ENCODE measurements at regions not wholly inside any gene's neighbourhood (a gene's known extent, or its start where the extent isn't known, plus 50 kb on each side); places are given as distances from the start of the nearest gene placed in this dataset.
"Not testable (repeated sequence)": the region's sequence is repeated elsewhere in the genome, so short reads cannot be mapped to it uniquely, and the experiment has no call there.

DNA sequence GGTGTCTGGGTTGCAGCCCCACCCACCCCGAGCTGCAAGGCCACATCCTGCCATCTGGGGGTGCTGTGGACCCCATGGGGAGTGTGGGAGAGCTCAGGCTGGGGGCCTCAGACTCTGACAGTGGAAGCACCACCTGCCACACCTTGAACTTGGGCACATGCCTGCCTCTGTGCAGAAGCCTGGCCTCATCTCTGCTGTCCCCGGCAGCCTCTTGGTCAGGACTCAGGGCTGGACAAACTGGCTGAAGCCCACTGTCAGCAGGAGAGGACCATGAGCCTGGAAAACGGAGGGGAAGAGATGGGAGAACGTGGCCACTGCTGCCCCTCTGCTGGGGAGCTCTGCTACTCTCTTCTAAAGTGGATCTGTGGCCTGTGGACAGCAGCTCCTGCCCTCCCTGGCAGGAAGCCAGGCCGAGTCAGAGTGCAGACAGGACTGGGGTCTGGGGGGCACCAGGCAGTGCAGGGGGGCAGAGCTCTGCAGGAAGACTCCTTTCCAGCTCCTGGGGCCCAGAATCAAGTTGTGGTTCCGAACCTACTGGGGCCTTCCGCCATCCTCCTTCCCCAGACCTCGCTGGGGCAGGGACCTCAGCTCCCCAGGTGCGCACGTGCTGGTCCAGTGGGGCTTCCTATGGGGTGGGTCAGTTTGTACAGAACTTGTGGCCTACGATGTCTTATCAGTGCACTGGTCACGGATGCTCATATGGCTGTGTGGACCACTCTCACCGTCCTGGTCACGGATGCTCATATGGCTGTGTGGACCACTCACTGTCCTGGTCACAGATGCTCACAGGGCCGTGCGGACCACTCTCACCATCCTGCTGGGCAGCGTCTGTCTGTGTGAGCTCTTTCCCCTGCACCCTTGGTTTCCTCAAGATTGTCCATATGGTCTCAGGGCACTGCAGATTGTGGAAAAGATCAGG is 207.7 kb downstream of the LAT start:
- FAIRE-seq (no peak), ATAC-seq (peak; percentile 58), DNase-seq (ENCODE audit: low read depth, low spot score) (no peak)
- Histone ChIP-seq H4K20me1 (ENCODE audit: control insufficient read depth, insufficient read depth) (no peaks in the 10 kb centered on the region), H2AFZ (ENCODE audit: control insufficient read depth, low read depth, low read length) (no peak overlapping the region), H3K9ac (ENCODE audit: control insufficient read depth, insufficient read depth, low read length) (no peak overlapping the region), H3K4me1 (ENCODE audit: control insufficient read depth, insufficient read depth, low read length) (no peaks in the 10 kb centered on the region), H3K36me3 (ENCODE audit: control insufficient read depth in 2 of 2, insufficient read depth in 2 of 2, low read length in 1 of 2) (no peaks in the 10 kb centered on the region), H3K4me3 (no peak overlapping the region), H3K27me3 (replicated peaks in 1 of 2; ENCODE audit: control insufficient read depth in 2 of 2, insufficient read depth in 2 of 2, low read length in 1 of 2) (no peaks in the 10 kb centered on the region), H3K79me2 (ENCODE audit: control insufficient read depth, insufficient read depth, low read length) (no peaks in the 10 kb centered on the region), H3K9me3 (replicated peaks; ENCODE audit: control insufficient read depth, insufficient read depth, low read length) (no peaks in the 10 kb centered on the region), H3K27ac (ENCODE audit: control insufficient read depth, insufficient read depth) (no peak overlapping the region), H3K4me2 (ENCODE audit: control insufficient read depth, insufficient read depth) (no peak overlapping the region)
- WGBS (ENCODE audit: insufficient coverage, insufficient replicate concordance, low lambda C conversion rate, missing lambda C conversion rate): 62% methylated on average over 17 of the region's 17 CpGs
- TF ChIP-seq RCOR1 (conservative IDR thresholded peaks at IDR 0.05; ENCODE audit: low read depth, low read length): no peak
- TF ChIP-seq, protein P1, sequence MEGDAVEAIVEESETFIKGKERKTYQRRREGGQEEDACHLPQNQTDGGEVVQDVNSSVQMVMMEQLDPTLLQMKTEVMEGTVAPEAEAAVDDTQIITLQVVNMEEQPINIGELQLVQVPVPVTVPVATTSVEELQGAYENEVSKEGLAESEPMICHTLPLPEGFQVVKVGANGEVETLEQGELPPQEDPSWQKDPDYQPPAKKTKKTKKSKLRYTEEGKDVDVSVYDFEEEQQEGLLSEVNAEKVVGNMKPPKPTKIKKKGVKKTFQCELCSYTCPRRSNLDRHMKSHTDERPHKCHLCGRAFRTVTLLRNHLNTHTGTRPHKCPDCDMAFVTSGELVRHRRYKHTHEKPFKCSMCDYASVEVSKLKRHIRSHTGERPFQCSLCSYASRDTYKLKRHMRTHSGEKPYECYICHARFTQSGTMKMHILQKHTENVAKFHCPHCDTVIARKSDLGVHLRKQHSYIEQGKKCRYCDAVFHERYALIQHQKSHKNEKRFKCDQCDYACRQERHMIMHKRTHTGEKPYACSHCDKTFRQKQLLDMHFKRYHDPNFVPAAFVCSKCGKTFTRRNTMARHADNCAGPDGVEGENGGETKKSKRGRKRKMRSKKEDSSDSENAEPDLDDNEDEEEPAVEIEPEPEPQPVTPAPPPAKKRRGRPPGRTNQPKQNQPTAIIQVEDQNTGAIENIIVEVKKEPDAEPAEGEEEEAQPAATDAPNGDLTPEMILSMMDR (IDR thresholded peaks at IDR 0.05 in 2 of 3, conservative IDR thresholded peaks at IDR 0.05 in 1 of 3; ENCODE audit: control insufficient read depth in 2 of 3, extremely low read depth in 1 of 3, insufficient read depth in 1 of 3, low read depth in 3 of 3, low read length in 3 of 3): peak; percentile 3 to 25 (median 17); a peak in 2 of 6 replicates
- POLR2A ChIA-PET: no interaction called here
- CTCF ChIA-PET: no interaction called here
- in situ Hi-C loops (cut with MboI) (no loop called here), intact Hi-C loops (cut with micrococcal nuclease; ENCODE audit: unreplicated experiment) (no loop called here)
- SMC1A ChIA-PET (ENCODE audit: uncharacterized antibody, unreplicated experiment): no interaction called here
- RAD21 ChIA-PET (ENCODE audit: unreplicated experiment): interaction anchor here (1.0 kb wide), 1 partner anchor 826 kb away, joined by 5 read pairs; no protein-coding TSS in a partner anchor
- BruUV-seq (replicated peaks): no TSS peak

DNA sequence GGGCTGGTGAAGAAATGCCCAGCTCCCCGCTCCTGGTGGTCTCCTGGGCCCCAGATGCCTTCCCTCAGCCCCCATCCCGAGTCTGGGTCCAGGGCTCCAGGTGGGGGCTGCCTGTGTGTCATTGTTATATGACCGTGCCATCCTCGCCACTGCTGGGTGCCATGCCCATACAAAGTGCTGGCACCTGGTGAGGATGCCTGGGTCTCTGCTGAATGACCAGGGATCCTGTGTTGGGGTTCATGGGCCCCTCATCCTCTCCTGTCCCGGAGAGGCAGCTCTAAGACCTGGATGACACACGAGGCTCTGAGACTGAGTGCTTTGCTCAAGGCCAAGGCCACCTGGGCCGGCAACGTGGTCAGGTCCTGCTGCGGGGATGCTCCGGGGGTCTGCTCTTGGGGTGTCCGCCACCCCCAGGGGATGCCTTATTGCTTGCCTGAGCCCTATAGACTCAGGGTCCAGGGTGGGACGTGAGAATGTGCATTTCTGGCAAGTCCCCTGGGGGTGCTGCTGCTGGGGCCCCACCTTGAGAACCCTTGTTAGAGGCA is 206.9 kb downstream of the LAT start:
- POLR2A ChIA-PET; H3K4me3 ChIP-seq; H3K9me3 ChIP-seq (replicated peaks; ENCODE audit: control insufficient read depth, insufficient read depth, low read length); DNase-seq (ENCODE audit: low read depth, low spot score); ATAC-seq; H3K27ac ChIP-seq (ENCODE audit: control insufficient read depth, insufficient read depth); FAIRE-seq; H3K4me1 ChIP-seq (ENCODE audit: control insufficient read depth, insufficient read depth, low read length); H3K36me3 ChIP-seq (ENCODE audit: control insufficient read depth in 2 of 2, insufficient read depth in 2 of 2, low read length in 1 of 2); RAD21 ChIA-PET (ENCODE audit: unreplicated experiment); BruUV-seq (replicated peaks); in situ Hi-C loops (cut with MboI); H3K4me2 ChIP-seq (ENCODE audit: control insufficient read depth, insufficient read depth); H3K9ac ChIP-seq (ENCODE audit: control insufficient read depth, insufficient read depth, low read length); H2AFZ ChIP-seq (ENCODE audit: control insufficient read depth, low read depth, low read length); H4K20me1 ChIP-seq (ENCODE audit: control insufficient read depth, insufficient read depth); CTCF ChIA-PET; H3K79me2 ChIP-seq (ENCODE audit: control insufficient read depth, insufficient read depth, low read length); SMC1A ChIA-PET (ENCODE audit: uncharacterized antibody, unreplicated experiment); intact Hi-C loops (cut with micrococcal nuclease; ENCODE audit: unreplicated experiment); H3K27me3 ChIP-seq (replicated peaks in 1 of 2; ENCODE audit: control insufficient read depth in 2 of 2, insufficient read depth in 2 of 2, low read length in 1 of 2): not testable (repeated sequence)
- WGBS (ENCODE audit: insufficient coverage, insufficient replicate concordance, low lambda C conversion rate, missing lambda C conversion rate): 64% methylated on average over 12 of the region's 12 CpGs

DNA sequence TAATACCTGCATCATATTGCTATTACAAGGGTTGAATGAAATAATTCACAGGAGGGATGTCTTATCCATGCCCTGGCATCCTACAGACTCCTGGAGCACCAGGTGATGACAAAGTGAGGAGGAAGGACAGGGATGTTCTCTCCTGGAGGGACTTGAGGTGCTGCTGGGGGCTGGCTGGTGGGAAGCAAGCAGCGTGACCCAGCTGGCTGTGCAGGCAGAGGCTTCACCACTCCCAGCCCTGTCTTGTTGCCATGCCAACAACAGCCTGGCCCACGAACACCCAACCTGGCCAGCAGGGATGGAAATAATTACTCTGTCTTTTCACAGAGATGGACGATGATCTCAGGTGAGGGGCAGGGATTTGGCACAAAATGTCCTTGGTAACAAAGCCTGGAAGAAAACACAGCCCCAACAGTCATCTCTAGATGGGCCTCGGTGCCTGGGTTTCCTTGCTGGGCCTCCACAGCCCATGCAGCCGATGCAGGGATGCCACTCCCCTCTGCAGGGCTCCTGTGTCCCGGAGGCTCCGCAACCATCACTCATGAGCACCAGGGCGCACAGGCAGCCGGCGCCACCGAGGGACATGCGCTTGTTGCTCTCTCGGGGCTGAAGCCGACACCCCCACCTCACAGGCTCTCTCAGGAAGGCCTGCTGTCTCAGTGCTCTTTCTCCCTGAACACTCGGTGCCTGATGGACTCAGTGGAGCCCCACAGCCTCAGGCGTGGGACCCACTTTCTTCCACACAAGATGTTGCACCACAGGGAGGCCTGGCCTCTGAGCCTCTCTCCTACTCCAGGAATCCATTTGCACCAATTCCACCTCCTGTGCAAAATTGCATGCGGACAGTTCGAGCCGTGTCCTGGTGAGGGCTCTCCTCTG is 205.9 kb downstream of the LAT start:
- in situ Hi-C loops (cut with MboI); H3K4me3 ChIP-seq; DNase-seq (ENCODE audit: low read depth, low spot score); H3K79me2 ChIP-seq (ENCODE audit: control insufficient read depth, insufficient read depth, low read length); SMC1A ChIA-PET (ENCODE audit: uncharacterized antibody, unreplicated experiment); FAIRE-seq; RAD21 ChIA-PET (ENCODE audit: unreplicated experiment); ATAC-seq; H4K20me1 ChIP-seq (ENCODE audit: control insufficient read depth, insufficient read depth); POLR2A ChIA-PET; H3K9me3 ChIP-seq (replicated peaks; ENCODE audit: control insufficient read depth, insufficient read depth, low read length); CTCF ChIA-PET; H2AFZ ChIP-seq (ENCODE audit: control insufficient read depth, low read depth, low read length); H3K27ac ChIP-seq (ENCODE audit: control insufficient read depth, insufficient read depth); H3K9ac ChIP-seq (ENCODE audit: control insufficient read depth, insufficient read depth, low read length); H3K36me3 ChIP-seq (ENCODE audit: control insufficient read depth in 2 of 2, insufficient read depth in 2 of 2, low read length in 1 of 2); H3K4me2 ChIP-seq (ENCODE audit: control insufficient read depth, insufficient read depth); intact Hi-C loops (cut with micrococcal nuclease; ENCODE audit: unreplicated experiment); BruUV-seq (replicated peaks); H3K27me3 ChIP-seq (replicated peaks in 1 of 2; ENCODE audit: control insufficient read depth in 2 of 2, insufficient read depth in 2 of 2, low read length in 1 of 2); H3K4me1 ChIP-seq (ENCODE audit: control insufficient read depth, insufficient read depth, low read length): not testable (repeated sequence)
- WGBS (ENCODE audit: insufficient coverage, insufficient replicate concordance, low lambda C conversion rate, missing lambda C conversion rate): 63% methylated on average over 17 of the region's 19 CpGs

All from GM12878 (cell line).